Calu3 (cell line): ENCODE measurements at regions not wholly inside any gene's neighbourhood (a gene's known extent, or its start where the extent isn't known, plus 50 kb on each side); places are given as distances from the start of the nearest gene placed in this dataset.

Experiments used
- BruUV-seq: library from RNA; stranded (reverse); fragments of 400-500 nt; replicated peaks from 2 replicates; lab custom pipeline; 2021; lab: Mats Ljungman, UMichigan
- CTCF ChIA-PET: fragments of 300-600 bp; sonication (Branson Sonifier 250); formaldehyde crosslinking; loops from one replicate; lab custom pipeline; 2022; ENCODE audit warnings: antibody characterized with exemption; lab: Charles Lee
- DNase-seq: peaks from one replicate; pipeline ENCODE4 v3.0.0; 2022
- H3K27ac Mint-ChIP-seq: one replicate; pipeline ENCODE4 v1.8.0; 2022; ENCODE audit warnings: mixed read lengths; ENCODE audit not compliant: unreplicated experiment
- H3K27me3 Mint-ChIP-seq: one replicate; pipeline ENCODE4 v1.8.0; 2022; ENCODE audit warnings: mixed read lengths; ENCODE audit not compliant: unreplicated experiment
- H3K36me3 Mint-ChIP-seq: one replicate; pipeline ENCODE4 v1.8.0; 2022; ENCODE audit warnings: mild to moderate bottlenecking, moderate library complexity, mixed read lengths; ENCODE audit not compliant: insufficient read depth, unreplicated experiment
- H3K4me1 Mint-ChIP-seq: one replicate; pipeline ENCODE4 v1.8.0; 2022; ENCODE audit warnings: mild to moderate bottlenecking, low read depth, mixed read lengths; ENCODE audit not compliant: unreplicated experiment
- H3K4me3 Mint-ChIP-seq: one replicate; pipeline ENCODE4 v1.8.0; 2022; ENCODE audit warnings: mild to moderate bottlenecking, low read depth, moderate library complexity, mixed read lengths; ENCODE audit not compliant: unreplicated experiment
- H3K9me3 Mint-ChIP-seq: one replicate; pipeline ENCODE4 v1.8.0; 2022; ENCODE audit warnings: low read depth, mixed read lengths; ENCODE audit not compliant: unreplicated experiment
- CTCF ChIP-seq: fragments of 200-600 bp; IDR thresholded peaks from one replicate; pipeline ENCODE4 v1.8.0; 2022; ENCODE audit warnings: antibody characterized with exemption; ENCODE audit not compliant: unreplicated experiment
- intact Hi-C: fragments of 100-400 bp; cut with micrococcal nuclease; formaldehyde crosslinking; loops from one replicate; pipeline ENCODE4 v1.10.0; 2022; ENCODE audit not compliant: unreplicated experiment

DNA sequence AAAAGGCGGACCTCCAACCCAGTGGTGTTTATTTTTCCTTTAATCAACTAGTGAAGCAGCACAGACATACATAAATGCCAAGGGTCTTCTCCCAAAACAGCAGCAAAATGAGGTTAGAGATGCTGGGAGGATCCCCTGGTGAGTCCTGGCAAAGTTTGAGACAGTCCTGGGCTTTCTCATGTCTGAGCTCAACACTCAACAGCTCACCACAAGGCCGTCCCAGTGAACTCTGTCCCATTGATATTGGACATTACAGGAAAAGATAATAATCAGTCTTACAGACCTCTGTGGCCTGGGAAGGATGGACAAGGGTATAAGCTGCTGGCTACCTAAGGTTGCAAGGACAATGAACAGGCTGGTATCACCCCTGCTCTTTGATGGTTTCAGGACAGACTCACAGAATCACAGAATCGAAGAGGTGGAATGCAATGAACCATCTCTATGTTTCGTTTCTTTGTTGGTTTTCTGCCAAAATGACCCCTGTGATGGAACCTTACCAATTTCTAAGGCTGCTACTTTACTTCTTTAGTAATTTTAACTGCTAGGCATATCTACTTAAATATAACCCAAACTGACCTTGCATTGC lies 551.8 kb downstream of the RAB28 start:
- Mint-ChIP-seq H3K4me1 (no peaks in the 10 kb centered on the region), H3K36me3 (no peaks in the 10 kb centered on the region), H3K9me3 (peaks cover 14% of the 10 kb centered on the region), H3K4me3 (no peak overlapping the region), H3K27ac (no peak overlapping the region), H3K27me3 (no peaks in the 10 kb centered on the region)
- CTCF ChIA-PET, result no interaction called here
- no peak for DNase-seq
- no TSS peak for BruUV-seq
- TF ChIP-seq CTCF, result no peak
- intact Hi-C loops, result no loop called here

DNA sequence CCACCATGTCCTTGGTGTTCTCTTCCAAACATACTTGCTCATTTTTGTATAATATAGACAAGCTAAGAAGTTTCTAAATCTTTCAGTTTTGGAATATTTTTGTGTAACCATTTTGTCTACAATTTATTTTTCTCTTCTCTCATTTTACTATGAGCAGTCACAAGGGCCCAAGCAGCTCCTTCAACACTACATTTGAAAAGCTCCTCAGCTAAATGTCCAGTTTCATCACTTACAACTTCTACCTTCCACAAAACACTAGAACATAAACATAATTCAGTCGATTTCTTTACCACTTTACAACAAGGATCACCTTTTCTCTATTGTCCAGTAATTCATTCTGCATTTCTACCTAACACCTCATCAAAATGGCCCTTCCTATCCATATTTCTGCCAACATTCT lies 554.4 kb downstream of the RAB28 start:
- no peak for DNase-seq
- no peaks in the 10 kb centered on the region for H3K4me1 Mint-ChIP-seq
- TF ChIP-seq CTCF, result no peak
- BruUV-seq, result no TSS peak
- H3K9me3 Mint-ChIP-seq, result peaks cover 14% of the 10 kb centered on the region
- no peak overlapping the region for H3K4me3 Mint-ChIP-seq
- intact Hi-C loops, result no loop called here
- no peaks in the 10 kb centered on the region for H3K36me3 Mint-ChIP-seq
- H3K27ac Mint-ChIP-seq, result no peak overlapping the region
- CTCF ChIA-PET, result no interaction called here
- no peaks in the 10 kb centered on the region for H3K27me3 Mint-ChIP-seq

GRCh38 chr4:12928751-12929150 lies 555.4 kb downstream of the RAB28 start:
- intact Hi-C loops, result no loop called here
- no peak for TF ChIP-seq CTCF
- BruUV-seq, result no TSS peak
- no peaks in the 10 kb centered on the region for H3K27me3 Mint-ChIP-seq
- no peaks in the 10 kb centered on the region for H3K36me3 Mint-ChIP-seq
- no peak overlapping the region for H3K4me3 Mint-ChIP-seq
- DNase-seq, result no peak
- no peak overlapping the region for H3K27ac Mint-ChIP-seq
- no peaks in the 10 kb centered on the region for H3K4me1 Mint-ChIP-seq
- H3K9me3 Mint-ChIP-seq, result peaks cover 20% of the 10 kb centered on the region
- CTCF ChIA-PET, result no interaction called here

DNA sequence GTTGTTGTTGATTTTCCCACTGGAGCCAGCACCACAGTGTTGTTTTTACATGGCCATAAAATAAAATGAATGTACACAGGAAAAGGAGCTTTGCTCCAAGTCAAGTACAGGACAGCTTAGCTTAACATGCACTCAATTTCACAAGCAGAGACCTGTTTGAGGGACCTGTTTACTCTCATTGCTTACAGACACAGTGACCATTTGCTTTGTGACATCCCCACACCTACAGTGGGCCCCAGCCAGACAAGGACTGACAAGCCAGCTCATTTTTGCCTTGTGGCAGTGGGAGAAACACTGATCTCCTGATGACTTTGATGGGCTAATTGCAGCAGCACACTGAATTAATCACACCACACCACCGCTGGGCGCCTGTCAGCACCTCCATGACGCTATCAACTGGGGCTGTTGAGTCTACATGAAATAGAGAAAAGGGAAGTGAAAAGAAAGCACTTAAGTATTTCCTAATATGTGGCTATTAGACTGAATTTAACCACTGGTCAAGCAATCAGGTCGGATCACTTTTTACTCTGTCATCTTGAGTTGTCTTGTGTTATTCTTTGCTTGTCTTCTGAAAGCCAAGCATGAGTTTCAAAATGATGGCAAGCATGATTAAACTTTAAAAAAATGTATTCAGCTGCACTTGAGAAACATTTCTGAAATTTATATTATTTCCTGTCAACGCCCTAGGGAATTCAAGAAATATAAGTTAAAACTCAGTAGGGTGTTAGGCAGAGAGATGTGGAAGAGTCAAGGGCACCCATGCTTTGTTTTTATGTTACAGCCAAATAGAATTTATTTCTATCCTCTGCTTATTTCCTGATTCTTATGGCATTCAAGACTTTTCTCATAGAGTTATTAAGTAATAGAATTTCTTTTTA lies 557.7 kb downstream of the RAB28 start:
- Mint-ChIP-seq H3K9me3 (peaks cover 15% of the 10 kb centered on the region), H3K4me3 (no peak overlapping the region), H3K27ac (no peak overlapping the region), H3K27me3 (no peaks in the 10 kb centered on the region), H3K4me1 (no peaks in the 10 kb centered on the region), H3K36me3 (no peaks in the 10 kb centered on the region)
- no TSS peak for BruUV-seq
- intact Hi-C loops, result no loop called here
- CTCF ChIA-PET, result no interaction called here
- TF ChIP-seq CTCF, result no peak
- no peak for DNase-seq
